ENCODE measurements at regions not wholly inside any gene's neighbourhood (a gene's known extent, or its start where the extent isn't known, plus 50 kb on each side); places are given as distances from the start of the nearest gene placed in this dataset.

DNA sequence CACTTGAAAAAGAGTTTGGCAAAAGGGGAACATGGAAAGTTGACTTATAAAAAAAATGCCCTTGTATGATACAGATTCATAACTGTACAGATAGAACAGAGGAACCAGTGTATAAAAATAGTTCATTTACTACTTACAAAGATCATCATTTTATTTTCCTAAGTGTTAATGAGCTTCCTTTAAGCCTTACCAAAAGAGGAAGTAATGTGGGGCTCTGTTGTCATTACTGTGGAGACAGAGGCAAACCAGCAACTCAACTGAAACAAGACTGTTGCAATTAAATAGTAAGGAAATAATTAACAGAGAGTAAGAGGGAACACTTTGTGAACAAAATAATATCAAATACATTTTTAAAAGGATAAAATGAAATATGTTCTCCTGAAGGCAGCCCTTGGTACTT is 526.2 kb upstream of the ADARB2 start:
- TF ChIP-seq, protein P1, sequence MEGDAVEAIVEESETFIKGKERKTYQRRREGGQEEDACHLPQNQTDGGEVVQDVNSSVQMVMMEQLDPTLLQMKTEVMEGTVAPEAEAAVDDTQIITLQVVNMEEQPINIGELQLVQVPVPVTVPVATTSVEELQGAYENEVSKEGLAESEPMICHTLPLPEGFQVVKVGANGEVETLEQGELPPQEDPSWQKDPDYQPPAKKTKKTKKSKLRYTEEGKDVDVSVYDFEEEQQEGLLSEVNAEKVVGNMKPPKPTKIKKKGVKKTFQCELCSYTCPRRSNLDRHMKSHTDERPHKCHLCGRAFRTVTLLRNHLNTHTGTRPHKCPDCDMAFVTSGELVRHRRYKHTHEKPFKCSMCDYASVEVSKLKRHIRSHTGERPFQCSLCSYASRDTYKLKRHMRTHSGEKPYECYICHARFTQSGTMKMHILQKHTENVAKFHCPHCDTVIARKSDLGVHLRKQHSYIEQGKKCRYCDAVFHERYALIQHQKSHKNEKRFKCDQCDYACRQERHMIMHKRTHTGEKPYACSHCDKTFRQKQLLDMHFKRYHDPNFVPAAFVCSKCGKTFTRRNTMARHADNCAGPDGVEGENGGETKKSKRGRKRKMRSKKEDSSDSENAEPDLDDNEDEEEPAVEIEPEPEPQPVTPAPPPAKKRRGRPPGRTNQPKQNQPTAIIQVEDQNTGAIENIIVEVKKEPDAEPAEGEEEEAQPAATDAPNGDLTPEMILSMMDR (IDR thresholded peaks at IDR 0.05) = no peak
- TF ChIP-seq POLR2A (IDR thresholded peaks at IDR 0.05) = no peak
